ENCODE measurements at regions not wholly inside any gene's neighbourhood (a gene's known extent, or its start where the extent isn't known, plus 50 kb on each side); places are given as distances from the start of the nearest gene placed in this dataset.

DNA sequence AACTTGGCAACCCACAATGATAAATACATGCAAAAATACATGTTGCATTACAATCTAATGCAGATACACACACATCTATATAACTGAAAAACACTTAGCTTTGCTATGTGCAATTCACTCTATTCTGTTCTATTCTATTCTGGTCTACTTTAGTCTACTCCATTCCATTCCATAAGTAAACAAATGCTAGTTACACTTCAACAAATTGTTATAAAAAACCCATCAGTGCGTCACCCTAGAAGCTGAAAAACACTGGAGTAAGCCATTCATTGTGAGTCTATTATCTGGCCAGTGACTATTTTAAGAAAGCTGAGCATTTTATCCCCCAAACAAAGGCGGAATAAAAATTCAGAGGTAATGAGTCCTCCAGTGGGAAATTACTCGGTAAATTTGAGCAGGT lies 315.7 kb upstream of the EPHA7 start:
- FAIRE-seq = no peak
- no peak for TF ChIP-seq POLR2AphosphoS5 (IDR thresholded peaks at IDR 0.05; ENCODE audit: insufficient read depth, low read depth, low read length)
- TF ChIP-seq, protein P1, sequence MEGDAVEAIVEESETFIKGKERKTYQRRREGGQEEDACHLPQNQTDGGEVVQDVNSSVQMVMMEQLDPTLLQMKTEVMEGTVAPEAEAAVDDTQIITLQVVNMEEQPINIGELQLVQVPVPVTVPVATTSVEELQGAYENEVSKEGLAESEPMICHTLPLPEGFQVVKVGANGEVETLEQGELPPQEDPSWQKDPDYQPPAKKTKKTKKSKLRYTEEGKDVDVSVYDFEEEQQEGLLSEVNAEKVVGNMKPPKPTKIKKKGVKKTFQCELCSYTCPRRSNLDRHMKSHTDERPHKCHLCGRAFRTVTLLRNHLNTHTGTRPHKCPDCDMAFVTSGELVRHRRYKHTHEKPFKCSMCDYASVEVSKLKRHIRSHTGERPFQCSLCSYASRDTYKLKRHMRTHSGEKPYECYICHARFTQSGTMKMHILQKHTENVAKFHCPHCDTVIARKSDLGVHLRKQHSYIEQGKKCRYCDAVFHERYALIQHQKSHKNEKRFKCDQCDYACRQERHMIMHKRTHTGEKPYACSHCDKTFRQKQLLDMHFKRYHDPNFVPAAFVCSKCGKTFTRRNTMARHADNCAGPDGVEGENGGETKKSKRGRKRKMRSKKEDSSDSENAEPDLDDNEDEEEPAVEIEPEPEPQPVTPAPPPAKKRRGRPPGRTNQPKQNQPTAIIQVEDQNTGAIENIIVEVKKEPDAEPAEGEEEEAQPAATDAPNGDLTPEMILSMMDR (IDR thresholded peaks at IDR 0.05; ENCODE audit: extremely low read depth in 1 of 2, insufficient read depth in 1 of 2, low read depth in 1 of 2, low read length in 2 of 2) = no peak
- TF ChIP-seq FOS (IDR thresholded peaks at IDR 0.05; ENCODE audit: borderline replicate concordance, insufficient read depth, low read length) = no peak
- no peak for TF ChIP-seq GATA2 (IDR thresholded peaks at IDR 0.05; ENCODE audit: insufficient read depth, insufficient read length, low read depth, low read length)
- TF ChIP-seq EZH2 (IDR thresholded peaks at IDR 0.05; ENCODE audit: borderline replicate concordance, low read depth, low read length, severe bottlenecking) = no peak
- Histone ChIP-seq H3K9ac (replicated peaks; ENCODE audit: extremely low read depth, insufficient read depth, low read length) (no peak overlapping the region), H3K36me3 (ENCODE audit: control insufficient read depth in 2 of 2, extremely low read depth in 1 of 2, insufficient read depth in 2 of 2, low read length in 2 of 2) (no peaks in the 10 kb centered on the region), H3K4me2 (ENCODE audit: insufficient read depth, low read length) (no peak overlapping the region), H3K4me1 (ENCODE audit: control insufficient read depth, extremely low read depth, insufficient read depth, low read length) (no peaks in the 10 kb centered on the region), H3K27me3 (ENCODE audit: control insufficient read depth in 2 of 2, insufficient read depth in 2 of 2, low read length in 2 of 2) (no peaks in the 10 kb centered on the region), H3K79me2 (ENCODE audit: control insufficient read depth, insufficient read depth, low read length) (no peaks in the 10 kb centered on the region), H3K9me1 (replicated peaks; ENCODE audit: control insufficient read depth, extremely low read depth, insufficient read depth, low read length) (no peaks in the 10 kb centered on the region), H2AFZ (ENCODE audit: low read depth, low read length) (no peak overlapping the region), H3K27ac (ENCODE audit: insufficient read depth, low read depth, low read length) (no peak overlapping the region), H3K4me3 (replicated peaks in 1 of 3; ENCODE audit: insufficient read depth in 1 of 3, low read depth in 1 of 3, low read length in 3 of 3) (no peak overlapping the region), H3K9me3 (replicated peaks; ENCODE audit: control insufficient read depth, insufficient read depth, low read length) (no peaks in the 10 kb centered on the region), H4K20me1 (replicated peaks; ENCODE audit: control insufficient read depth, extremely low read depth, insufficient read depth, low read length) (no peaks in the 10 kb centered on the region)
- dilution Hi-C loops (cut with MboI; ENCODE audit: extremely low pct_ligation_motif_present, low sequenced_read_pairs) = no loop called here
- intact Hi-C loops (cut with micrococcal nuclease) = no loop called here
- POLR2A ChIA-PET = no interaction called here
- DNase-seq (ENCODE audit: low read depth, low spot score) = no peak
- no TSS peak for BruUV-seq (replicated peaks)
- CTCF ChIA-PET = no interaction called here

DNA sequence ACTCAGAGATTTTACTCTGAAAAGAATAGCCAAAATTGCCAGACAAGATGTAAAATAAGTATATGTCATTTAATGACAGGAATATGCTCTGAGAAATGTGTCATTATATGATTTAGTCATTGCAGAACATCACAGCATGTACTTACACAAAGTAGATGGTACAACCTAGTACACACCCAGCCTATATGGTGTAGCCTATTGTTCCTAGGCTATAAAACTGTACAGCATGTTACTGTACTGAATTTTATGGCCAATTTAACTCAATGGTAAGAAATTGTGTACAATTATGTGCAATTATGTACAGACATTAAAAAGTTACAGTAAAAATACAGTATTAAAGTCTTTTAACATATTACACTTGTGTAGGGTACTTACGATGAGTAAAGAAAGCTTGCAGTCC lies 311.9 kb upstream of the EPHA7 start:
- TF ChIP-seq FOS (IDR thresholded peaks at IDR 0.05; ENCODE audit: borderline replicate concordance, insufficient read depth, low read length) (no peak), GATA2 (IDR thresholded peaks at IDR 0.05; ENCODE audit: insufficient read depth, insufficient read length, low read depth, low read length) (no peak), POLR2AphosphoS5 (IDR thresholded peaks at IDR 0.05; ENCODE audit: insufficient read depth, low read depth, low read length) (no peak), POLR2A (IDR thresholded peaks at IDR 0.05; ENCODE audit: low read depth, low read length) (no peak), JUN (IDR thresholded peaks at IDR 0.05; ENCODE audit: borderline replicate concordance, insufficient read depth, insufficient read length, low read depth) (no peak), EZH2 (IDR thresholded peaks at IDR 0.05; ENCODE audit: borderline replicate concordance, low read depth, low read length, severe bottlenecking) (no peak), MYC (IDR thresholded peaks at IDR 0.05; ENCODE audit: low read depth, low read length) (no peak)
- TF ChIP-seq, protein P1 (IDR thresholded peaks at IDR 0.05; ENCODE audit: extremely low read depth in 1 of 2, insufficient read depth in 1 of 2, low read depth in 1 of 2, low read length in 2 of 2) = no peak
- TF ChIP-seq, protein P2, sequence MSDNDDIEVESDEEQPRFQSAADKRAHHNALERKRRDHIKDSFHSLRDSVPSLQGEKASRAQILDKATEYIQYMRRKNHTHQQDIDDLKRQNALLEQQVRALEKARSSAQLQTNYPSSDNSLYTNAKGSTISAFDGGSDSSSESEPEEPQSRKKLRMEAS (IDR thresholded peaks at IDR 0.05; ENCODE audit: insufficient read depth, insufficient read length) = no peak
- intact Hi-C loops (cut with micrococcal nuclease) = no loop called here
- no peaks in the 10 kb centered on the region for H3K9me1 ChIP-seq (replicated peaks; ENCODE audit: control insufficient read depth, extremely low read depth, insufficient read depth, low read length)
- no TSS peak for BruUV-seq (replicated peaks)
- H3K4me2 ChIP-seq (ENCODE audit: insufficient read depth, low read length) = no peak overlapping the region
- H3K9ac ChIP-seq (replicated peaks; ENCODE audit: extremely low read depth, insufficient read depth, low read length) = no peak overlapping the region
- H2AFZ ChIP-seq (ENCODE audit: low read depth, low read length) = no peak overlapping the region
- ChIA-PET POLR2A (no interaction called here), CTCF (no interaction called here)
- H3K4me1 ChIP-seq (ENCODE audit: control insufficient read depth, extremely low read depth, insufficient read depth, low read length) = no peaks in the 10 kb centered on the region
- H3K27ac ChIP-seq (ENCODE audit: insufficient read depth, low read depth, low read length) = no peak overlapping the region
- DNase-seq (ENCODE audit: low read depth, low spot score) (no peak), FAIRE-seq (peak; percentile 33)
- H3K79me2 ChIP-seq (ENCODE audit: control insufficient read depth, insufficient read depth, low read length) = no peaks in the 10 kb centered on the region
- no peaks in the 10 kb centered on the region for H4K20me1 ChIP-seq (replicated peaks; ENCODE audit: control insufficient read depth, extremely low read depth, insufficient read depth, low read length)
- no peaks in the 10 kb centered on the region for H3K27me3 ChIP-seq (ENCODE audit: control insufficient read depth in 2 of 2, insufficient read depth in 2 of 2, low read length in 2 of 2)
- no peaks in the 10 kb centered on the region for H3K9me3 ChIP-seq (replicated peaks; ENCODE audit: control insufficient read depth, insufficient read depth, low read length)
- dilution Hi-C loops (cut with MboI; ENCODE audit: extremely low pct_ligation_motif_present, low sequenced_read_pairs) = no loop called here
- no peaks in the 10 kb centered on the region for H3K36me3 ChIP-seq (ENCODE audit: control insufficient read depth in 2 of 2, extremely low read depth in 1 of 2, insufficient read depth in 2 of 2, low read length in 2 of 2)
- H3K4me3 ChIP-seq (replicated peaks in 1 of 3; ENCODE audit: insufficient read depth in 1 of 3, low read depth in 1 of 3, low read length in 3 of 3) = no peak overlapping the region
